HG03457 (cell line): ENCODE measurements at regions not wholly inside any gene's neighbourhood (a gene's known extent, or its start where the extent isn't known, plus 50 kb on each side); places are given as distances from the start of the nearest gene placed in this dataset.
"Not testable (repeated sequence)": the region's sequence is repeated elsewhere in the genome, so short reads cannot be mapped to it uniquely, and the experiment has no call there.

ENCODE experiments used
- ATAC-seq: cut with Tn5 transposase; IDR thresholded peaks from one replicate; pipeline ENCODE4 v1.9.1; 2021; ENCODE audit warnings: moderate number of reproducible peaks; ENCODE audit not compliant: unreplicated experiment

DNA sequence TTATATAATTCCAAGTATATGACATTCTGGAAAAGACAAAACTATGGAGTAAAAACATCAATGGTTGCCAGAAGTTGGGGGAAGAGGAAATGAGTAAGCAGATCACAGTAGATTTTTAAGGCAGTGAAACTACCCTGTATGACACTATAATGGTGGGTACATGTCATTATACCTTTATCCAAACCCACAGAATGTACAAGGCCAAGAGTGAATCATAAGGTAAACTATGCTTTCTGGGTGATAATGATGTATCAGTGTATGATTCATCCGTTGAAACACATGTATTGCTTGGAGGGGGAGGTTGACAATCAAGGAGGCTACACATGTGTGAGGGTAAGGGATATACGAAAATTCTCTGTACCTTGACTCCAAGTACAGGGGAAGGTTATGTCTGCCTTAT, 862.7 kb downstream of the PLA2G4A start:
- ATAC-seq = no peak

GRCh38 chr1:187692799-187693198, 864.0 kb downstream of the PLA2G4A start:
- ATAC-seq = no peak

GRCh38 chr1:187696073-187696472, 867.3 kb downstream of the PLA2G4A start:
- no peak for ATAC-seq

DNA sequence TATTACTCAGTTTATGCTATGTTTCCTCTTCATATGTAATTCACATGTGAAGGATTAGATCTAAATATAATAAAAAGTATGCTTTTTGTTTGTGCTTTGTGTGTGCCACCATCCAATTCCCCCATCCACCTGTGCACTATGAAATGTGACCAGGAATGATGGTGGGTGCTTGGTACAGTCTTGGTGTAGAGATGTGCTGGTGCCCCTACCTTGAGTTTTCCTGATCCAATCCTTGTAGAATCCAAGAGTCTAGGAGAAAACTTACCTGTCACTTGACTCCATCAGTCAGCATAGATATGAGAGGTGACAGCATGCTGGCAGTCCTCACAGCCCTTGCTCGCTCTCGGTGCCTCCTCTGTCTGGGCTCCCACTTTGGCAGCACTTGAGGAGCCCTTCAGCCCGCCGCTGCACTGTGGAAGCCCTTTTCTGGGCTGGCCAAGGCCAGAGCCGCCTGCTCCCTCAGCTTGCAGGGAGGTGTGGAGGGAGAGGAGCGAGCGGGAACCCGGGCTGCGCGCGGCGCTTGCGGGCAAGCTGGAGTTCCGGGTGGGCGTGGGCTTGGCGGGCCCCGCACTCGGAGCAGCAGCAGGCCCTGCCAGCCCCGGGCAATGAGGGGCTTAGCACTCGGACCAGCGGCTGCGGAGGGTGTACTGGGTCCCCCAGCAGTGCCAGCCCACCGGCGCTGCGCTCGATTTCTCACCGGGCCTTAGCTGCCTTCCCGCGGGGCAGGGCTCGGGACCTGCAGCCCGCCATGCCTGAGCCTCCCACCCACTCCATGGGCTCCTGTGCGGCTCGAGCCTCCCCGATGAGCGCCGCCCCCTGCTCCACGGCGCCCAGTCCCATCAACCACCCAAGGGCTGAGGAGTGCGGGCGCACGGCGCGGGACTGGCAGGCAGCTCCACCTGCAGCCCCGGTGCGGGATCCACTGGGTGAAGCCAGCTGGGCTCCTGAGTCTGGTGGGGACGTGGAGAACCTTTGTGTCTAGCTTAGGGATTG, 874.7 kb downstream of the PLA2G4A start:
- ATAC-seq = not testable (repeated sequence)

- ATAC-seq = no peak
These were observed 885.7 kb downstream of the PLA2G4A start for GRCh38 chr1:187714470-187714869.

DNA sequence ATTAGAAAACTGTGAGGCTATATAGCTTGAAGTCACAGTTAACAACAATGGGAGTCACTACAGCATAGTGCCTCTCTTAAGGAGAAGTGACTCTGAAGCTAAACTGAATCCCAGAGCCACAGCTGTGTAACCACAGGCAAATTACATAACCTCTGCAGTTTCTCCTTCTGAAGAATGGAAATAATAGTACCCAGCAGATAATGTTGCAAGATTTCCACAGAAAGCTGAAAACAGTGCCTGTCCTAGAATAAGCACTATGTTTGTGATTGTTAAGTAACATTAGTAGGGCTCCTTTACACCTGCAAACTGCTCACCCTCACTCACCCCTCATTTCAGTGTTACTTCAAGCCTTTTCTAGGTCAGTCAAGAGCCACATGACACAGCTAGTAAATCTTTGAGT, 886.7 kb downstream of the PLA2G4A start:
- ATAC-seq = no peak

- ATAC-seq = no peak
These were observed 887.4 kb downstream of the PLA2G4A start for GRCh38 chr1:187716160-187716559.

- no peak for ATAC-seq
These were observed 889.8 kb downstream of the PLA2G4A start for GRCh38 chr1:187718527-187718926.

- ATAC-seq = no peak
These were observed 892.5 kb downstream of the PLA2G4A start for GRCh38 chr1:187721216-187721615.

DNA sequence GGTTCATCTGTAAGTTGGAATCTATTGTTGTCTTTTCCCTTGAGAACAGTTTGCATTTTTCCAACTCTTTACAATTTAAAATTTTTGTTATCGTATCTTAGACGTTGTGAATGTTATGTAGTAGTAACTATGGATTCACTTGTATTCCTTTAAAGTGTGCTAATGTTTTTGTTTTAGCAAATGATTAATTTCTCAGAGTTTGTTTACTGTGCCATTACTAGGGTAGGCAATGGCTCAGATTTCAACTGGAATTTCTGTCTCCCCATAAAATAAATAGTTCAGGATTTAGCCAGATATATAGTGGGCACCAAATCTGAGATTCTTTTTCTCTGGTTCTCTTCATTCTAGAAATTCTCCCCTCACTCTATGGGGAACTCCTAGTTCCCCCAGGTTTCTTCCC, 896.5 kb downstream of the PLA2G4A start:
- ATAC-seq = no peak

DNA sequence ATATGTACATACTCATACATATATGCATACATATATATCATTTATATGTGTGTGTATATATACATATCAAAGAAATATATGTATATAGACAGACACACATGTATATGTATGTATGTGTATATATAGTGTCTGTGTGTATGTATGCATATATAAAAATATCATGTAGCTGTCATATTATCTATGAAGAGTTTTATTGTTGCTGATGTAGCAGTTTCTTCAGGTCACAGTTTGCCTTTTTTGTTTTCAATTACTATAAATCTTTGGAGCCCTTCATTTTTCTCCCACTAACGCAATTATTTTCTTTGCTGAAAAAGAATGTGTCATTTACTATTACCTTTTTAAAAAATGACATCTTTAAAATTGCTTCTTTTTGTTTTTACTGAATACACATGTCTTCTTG, 904.5 kb downstream of the PLA2G4A start:
- no peak for ATAC-seq

DNA sequence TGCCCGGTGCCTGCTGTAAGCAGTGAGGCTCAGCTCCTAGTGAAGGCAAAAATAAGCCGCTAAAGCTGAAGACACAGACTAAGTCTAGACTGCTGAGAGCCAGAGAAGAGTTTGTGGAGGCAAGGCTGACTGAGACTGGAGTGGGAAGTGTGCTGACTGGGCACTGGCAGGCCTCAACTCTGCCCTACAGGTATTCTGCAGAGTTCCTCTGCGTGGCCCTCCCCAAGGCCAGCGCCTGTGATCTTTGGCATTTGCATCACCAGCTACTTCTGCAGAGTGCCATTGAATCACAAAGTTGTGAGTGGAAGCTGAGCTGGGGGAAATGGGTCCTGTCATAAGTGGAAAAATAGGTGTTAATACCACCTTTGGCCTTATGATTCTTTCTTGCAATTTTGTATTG, 905.7 kb downstream of the PLA2G4A start:
- no peak for ATAC-seq

DNA sequence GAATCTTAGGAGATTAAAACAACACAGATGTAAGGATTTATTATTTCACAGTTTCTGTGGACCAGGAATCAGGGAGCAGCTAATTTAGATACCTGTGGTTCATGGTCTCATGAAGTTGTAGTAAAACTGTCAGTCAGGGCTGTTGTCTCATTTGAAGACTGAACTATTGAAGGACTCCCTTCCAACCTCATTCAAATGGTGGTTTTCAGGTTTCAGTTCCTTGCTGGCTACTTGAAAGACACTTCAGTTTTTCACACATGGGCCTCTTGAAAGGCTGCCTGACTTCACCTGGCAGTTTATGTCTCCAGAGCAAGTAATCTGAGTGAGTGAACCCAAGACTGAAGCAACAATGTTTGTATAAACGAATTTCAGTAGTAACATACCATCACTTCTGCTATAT, 915.9 kb downstream of the PLA2G4A start:
- ATAC-seq = peak; percentile 69

GRCh38 chr1:187755536-187755935, 926.8 kb downstream of the PLA2G4A start:
- ATAC-seq = no peak

GRCh38 chr1:187756684-187757083, 927.9 kb downstream of the PLA2G4A start:
- ATAC-seq = not testable (repeated sequence)

DNA sequence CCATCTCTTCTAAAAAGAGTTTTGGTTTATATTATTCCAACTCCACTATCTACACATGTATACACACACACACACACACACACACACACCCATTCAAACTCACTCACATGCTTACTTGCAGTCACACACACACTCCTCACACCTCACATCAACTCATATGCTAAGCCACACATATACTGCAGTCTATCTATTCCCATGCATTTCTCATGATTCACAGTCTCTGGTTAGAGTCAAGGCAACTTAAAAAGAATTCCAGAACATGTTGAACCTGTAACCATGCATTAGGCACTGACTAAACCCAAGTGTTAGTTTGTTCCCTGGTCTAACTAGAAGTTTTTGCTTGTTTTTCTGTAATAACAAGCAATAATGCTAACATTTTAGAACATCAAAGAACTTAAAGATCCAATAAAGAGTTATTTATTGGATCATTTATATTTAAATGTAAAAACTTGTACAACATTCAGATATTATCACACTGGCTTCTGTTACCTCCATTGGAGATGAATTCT, 931.1 kb downstream of the PLA2G4A start:
- ATAC-seq = no peak

DNA sequence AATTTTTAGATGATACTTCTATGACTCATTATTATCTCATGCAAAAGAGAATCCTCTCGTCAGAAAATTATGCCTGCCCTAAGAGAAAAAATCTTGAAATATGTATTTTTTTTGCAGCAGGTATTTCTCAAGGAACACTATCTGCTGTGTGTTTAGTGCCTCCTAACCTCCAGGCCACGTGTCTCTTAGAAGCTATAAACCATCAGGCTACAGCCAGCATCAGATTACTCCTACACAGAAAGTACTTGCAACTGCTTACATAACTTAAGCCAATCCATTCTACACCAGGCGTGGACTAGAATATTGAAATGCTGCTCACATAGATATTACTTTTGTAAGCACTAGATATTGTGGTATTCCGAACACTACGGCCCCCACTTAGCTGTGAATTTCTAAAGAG, 933.4 kb downstream of the PLA2G4A start:
- no peak for ATAC-seq

DNA sequence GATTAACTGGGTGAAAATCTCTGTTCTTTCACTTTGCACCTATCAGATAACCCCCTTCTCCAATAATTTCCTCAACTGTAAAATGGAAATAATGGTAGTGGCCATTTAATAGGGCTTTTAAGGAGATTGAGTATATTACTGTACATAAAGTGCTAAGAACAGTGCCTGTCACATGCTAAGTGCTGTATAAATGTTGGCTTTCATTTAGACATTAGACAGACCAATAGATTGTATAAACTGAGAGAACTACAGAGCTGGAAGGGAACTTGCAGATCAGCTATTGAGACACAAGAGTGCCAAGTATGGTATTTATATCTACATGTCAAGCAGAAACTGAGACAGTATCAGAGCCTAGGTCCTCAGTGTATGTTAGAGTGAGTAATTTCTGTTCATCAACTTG, 934.7 kb downstream of the PLA2G4A start:
- ATAC-seq = no peak

DNA sequence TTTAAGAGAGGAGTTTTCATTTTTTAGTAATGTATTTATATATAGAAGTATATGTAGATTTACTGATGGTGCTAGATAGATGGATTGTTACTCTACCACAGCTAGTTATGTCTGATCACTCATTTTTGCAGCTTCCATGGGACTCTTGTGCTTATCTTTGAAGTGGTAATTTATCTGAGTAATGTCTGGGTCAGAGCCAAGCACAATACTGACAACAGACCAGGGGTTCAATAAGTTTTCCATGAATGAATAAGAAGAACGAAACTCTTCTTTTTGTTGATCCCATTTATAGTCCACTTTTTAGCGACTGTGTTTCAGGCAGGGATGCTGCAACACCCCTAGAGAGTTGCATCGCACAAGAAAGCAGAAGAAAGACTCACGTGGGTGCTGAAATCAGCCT, 935.2 kb downstream of the PLA2G4A start:
- ATAC-seq = no peak

- no peak for ATAC-seq
These were observed 942.6 kb downstream of the PLA2G4A start for GRCh38 chr1:187771396-187771795.

DNA sequence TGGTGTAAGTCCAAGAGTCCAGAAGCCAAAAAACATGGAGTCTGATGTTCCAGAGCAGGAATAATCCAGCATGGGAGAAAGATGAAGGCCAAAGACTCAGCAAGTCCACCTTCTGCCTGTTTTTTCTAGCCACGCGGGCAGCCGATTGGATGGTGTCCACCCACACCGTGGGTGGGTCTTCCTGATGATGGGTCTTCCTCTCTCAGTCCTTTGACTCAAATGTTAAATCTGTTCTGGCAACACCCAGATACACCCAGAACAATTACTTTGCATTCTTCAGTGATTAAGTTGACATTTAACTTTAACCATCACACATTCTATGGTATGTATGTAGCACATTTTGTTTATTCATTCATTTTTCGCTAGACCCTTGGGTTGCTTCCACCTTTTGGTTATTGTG, 944.4 kb downstream of the PLA2G4A start:
- ATAC-seq = no peak

GRCh38 chr1:187787736-187788135, 959.0 kb downstream of the PLA2G4A start:
- ATAC-seq = no peak
